ENCODE measurements at regions not wholly inside any gene's neighbourhood (a gene's known extent, or its start where the extent isn't known, plus 50 kb on each side); places are given as distances from the start of the nearest gene placed in this dataset.

- Histone ChIP-seq H3K9ac (no peak overlapping the region), H3K27me3 (no peaks in the 10 kb centered on the region), H3K9me3 (replicated peaks in 1 of 11) (no peaks in the 10 kb centered on the region), H3K4me1 (no peaks in the 10 kb centered on the region; a peak in 1 of 20 replicates), H3K27ac (no peak overlapping the region), H3K36me3 (no peaks in the 10 kb centered on the region), H4K20me1 (no peaks in the 10 kb centered on the region), H3K4me2 (no peak overlapping the region), H3K4me3 (no peak overlapping the region)
- TF ChIP-seq Cebpa-rat (IDR thresholded peaks at IDR 0.05), result no peak
Observed at GRCh38 chr4:27289704-27290103, 429.1 kb downstream of the STIM2 start.

- H3K4me3 ChIP-seq, result no peak overlapping the region
- H3K9ac ChIP-seq, result no peak overlapping the region
- no peak for TF ChIP-seq Cebpa-rat (IDR thresholded peaks at IDR 0.05)
- H3K4me1 ChIP-seq, result no peaks in the 10 kb centered on the region; a peak in 1 of 20 replicates
- H3K36me3 ChIP-seq, result no peaks in the 10 kb centered on the region
- no peak overlapping the region for H3K27ac ChIP-seq
- H3K4me2 ChIP-seq, result no peak overlapping the region
- H4K20me1 ChIP-seq, result no peaks in the 10 kb centered on the region
- H3K27me3 ChIP-seq, result no peaks in the 10 kb centered on the region
- H3K9me3 ChIP-seq (replicated peaks in 1 of 11), result no peaks in the 10 kb centered on the region
Observed at GRCh38 chr4:27293831-27294230, 433.2 kb downstream of the STIM2 start.

- Histone ChIP-seq H3K9ac (no peak overlapping the region), H3K9me3 (replicated peaks in 1 of 11) (peaks cover 19 to 36% (median 29%) of the 10 kb centered on the region in 11 experiments), H3K36me3 (no peaks in the 10 kb centered on the region), H3K4me1 (no peaks in the 10 kb centered on the region), H3K4me2 (no peak overlapping the region), H3K27me3 (no peaks in the 10 kb centered on the region), H3K4me3 (no peak overlapping the region), H4K20me1 (no peaks in the 10 kb centered on the region), H3K27ac (no peak overlapping the region)
- TF ChIP-seq Cebpa-rat (IDR thresholded peaks at IDR 0.05), result no peak
Observed at GRCh38 chr4:27304751-27305150, 444.1 kb downstream of the STIM2 start.

GRCh38 chr4:27305246-27305645 is 444.6 kb downstream of the STIM2 start:
- Histone ChIP-seq H3K4me2 (no peak overlapping the region), H4K20me1 (no peaks in the 10 kb centered on the region), H3K9ac (no peak overlapping the region), H3K9me3 (replicated peaks in 1 of 11) (peaks cover 19 to 31% (median 27%) of the 10 kb centered on the region in 11 experiments), H3K4me1 (no peaks in the 10 kb centered on the region), H3K27me3 (no peaks in the 10 kb centered on the region), H3K36me3 (no peaks in the 10 kb centered on the region), H3K27ac (no peak overlapping the region), H3K4me3 (no peak overlapping the region)
- no peak for TF ChIP-seq Cebpa-rat (IDR thresholded peaks at IDR 0.05)

GRCh38 chr4:27308379-27308778 is 447.7 kb downstream of the STIM2 start:
- H3K27me3 ChIP-seq, result no peaks in the 10 kb centered on the region
- H3K4me2 ChIP-seq, result no peak overlapping the region
- H3K27ac ChIP-seq, result no peak overlapping the region
- H3K9ac ChIP-seq, result no peak overlapping the region
- H3K36me3 ChIP-seq, result no peaks in the 10 kb centered on the region
- H3K9me3 ChIP-seq (replicated peaks in 1 of 11), result 0 out of 22 replicates have a peak, but pooled peaks cover 0 to under 1% (median 0%) of the 10 kb centered on the region in 11 experiments
- no peaks in the 10 kb centered on the region for H3K4me1 ChIP-seq
- TF ChIP-seq Cebpa-rat (IDR thresholded peaks at IDR 0.05), result no peak
- no peak overlapping the region for H3K4me3 ChIP-seq
- H4K20me1 ChIP-seq, result no peaks in the 10 kb centered on the region

GRCh38 chr4:27315625-27316024 is 455.0 kb downstream of the STIM2 start:
- Histone ChIP-seq H3K9me3 (replicated peaks in 1 of 11) (no peaks in the 10 kb centered on the region), H3K4me2 (no peak overlapping the region), H3K9ac (no peak overlapping the region), H3K27me3 (no peaks in the 10 kb centered on the region), H3K36me3 (no peaks in the 10 kb centered on the region), H3K4me3 (no peak overlapping the region), H4K20me1 (no peaks in the 10 kb centered on the region), H3K4me1 (peaks cover 0 to 12% (median 0%) of the 10 kb centered on the region in 10 experiments; a peak in 7 of 20 replicates), H3K27ac (no peak overlapping the region)
- no peak for TF ChIP-seq Cebpa-rat (IDR thresholded peaks at IDR 0.05)

- no peaks in the 10 kb centered on the region for H4K20me1 ChIP-seq
- H3K4me2 ChIP-seq, result no peak overlapping the region
- H3K9me3 ChIP-seq (replicated peaks in 1 of 11), result no peaks in the 10 kb centered on the region
- H3K27ac ChIP-seq, result no peak overlapping the region
- peaks cover 0 to 12% (median 0%) of the 10 kb centered on the region in 10 experiments; a peak in 7 of 20 replicates for H3K4me1 ChIP-seq
- H3K9ac ChIP-seq, result no peak overlapping the region
- TF ChIP-seq Cebpa-rat (IDR thresholded peaks at IDR 0.05), result no peak
- H3K27me3 ChIP-seq, result no peaks in the 10 kb centered on the region
- no peaks in the 10 kb centered on the region for H3K36me3 ChIP-seq
- H3K4me3 ChIP-seq, result no peak overlapping the region
Observed at GRCh38 chr4:27316176-27316575, 455.5 kb downstream of the STIM2 start.

- Histone ChIP-seq H3K27ac (0 out of 22 replicates have a peak overlapping the region, but pooled peaks of 1 of the 11 experiments have one; percentile 8), H3K27me3 (no peaks in the 10 kb centered on the region), H3K4me1 (peaks cover 0 to 16% (median 0%) of the 10 kb centered on the region in 10 experiments; a peak in 7 of 20 replicates), H3K4me3 (no peak overlapping the region), H3K36me3 (no peaks in the 10 kb centered on the region), H3K9me3 (replicated peaks in 1 of 11) (no peaks in the 10 kb centered on the region), H3K4me2 (peak overlapping the region in 7 of 11 experiments; percentile 3 to 54 (median 43); a peak in 11 of 22 replicates), H3K9ac (peak overlapping the region in 1 of 11 experiments; percentile 28; a peak in 1 of 22 replicates), H4K20me1 (no peaks in the 10 kb centered on the region)
- no peak for TF ChIP-seq Cebpa-rat (IDR thresholded peaks at IDR 0.05)
Observed at GRCh38 chr4:27318740-27319139, 458.1 kb downstream of the STIM2 start.

- peak overlapping the region in 3 of 11 experiments; percentile 40 to 64 (median 50); a peak in 5 of 22 replicates for H3K27ac ChIP-seq
- H3K9ac ChIP-seq, result no peak overlapping the region
- no peak overlapping the region for H3K4me3 ChIP-seq
- no peak for TF ChIP-seq Cebpa-rat (IDR thresholded peaks at IDR 0.05)
- peaks cover 0 to 55% (median 9%) of the 10 kb centered on the region in 10 experiments; a peak in 12 of 20 replicates for H3K4me1 ChIP-seq
- H4K20me1 ChIP-seq, result no peaks in the 10 kb centered on the region
- no peaks in the 10 kb centered on the region for H3K36me3 ChIP-seq
- no peaks in the 10 kb centered on the region for H3K27me3 ChIP-seq
- peaks cover 0 to 12% (median 0%) of the 10 kb centered on the region in 11 experiments; a peak in 3 of 22 replicates for H3K9me3 ChIP-seq (replicated peaks in 1 of 11)
- H3K4me2 ChIP-seq, result peak overlapping the region in 2 of 11 experiments; percentile 48 to 64; a peak in 5 of 22 replicates
Observed at GRCh38 chr4:27326991-27327390, 466.4 kb downstream of the STIM2 start.

All from BLaER1 treated with 17β-estradiol and CSF1 and Interleukin-3, amounts not matched to agents 10 nM and 100 nM (cell line).